HAP-1 (cell line): ENCODE measurements at regions not wholly inside any gene's neighbourhood (a gene's known extent, or its start where the extent isn't known, plus 50 kb on each side); places are given as distances from the start of the nearest gene placed in this dataset.
"Not testable (repeated sequence)": the region's sequence is repeated elsewhere in the genome, so short reads cannot be mapped to it uniquely, and the experiment has no call there.

ENCODE experiments used
- DNase-seq, 2 experiments: peaks; one replicate each; pipeline ENCODE4 v3.0.0-alpha.2; 2016 to 2020; ENCODE audit warnings: low spot score in 2 of 2
- H3K27me3 ChIP-seq: fragments of 250-450 bp; sonication (Bioruptor Pico); 2 replicates; pipeline ENCODE4 v1.5.1; 2020; ENCODE audit warnings: low read depth, mild to moderate bottlenecking, moderate library complexity
- H3K36me3 ChIP-seq: fragments of 250-450 bp; sonication (Bioruptor Pico); replicated peaks from 2 replicates; pipeline ENCODE4 v1.5.1; 2020; ENCODE audit warnings: mild to moderate bottlenecking
- H3K4me1 ChIP-seq: fragments of 250-450 bp; sonication (Bioruptor Pico); 2 replicates; pipeline ENCODE4 v1.5.1; 2020; ENCODE audit warnings: mild to moderate bottlenecking
- H3K4me3 ChIP-seq: fragments of 250-450 bp; sonication (Bioruptor Pico); 2 replicates; pipeline ENCODE4 v1.5.1; 2020; ENCODE audit warnings: mild to moderate bottlenecking, moderate library complexity
- H3K9me3 ChIP-seq: fragments of 250-450 bp; sonication (Bioruptor Pico); 2 replicates; pipeline ENCODE4 v1.5.1; 2020; ENCODE audit warnings: mild to moderate bottlenecking, moderate library complexity
- in situ Hi-C: fragments of 300-500 bp; cut with MboI; formaldehyde crosslinking; loops from 3 replicates; pipeline ENCODE4 v1.14.3; 2020; ENCODE audit warnings: low sequenced_read_pairs, inconsistent platforms, mixed read lengths

DNA sequence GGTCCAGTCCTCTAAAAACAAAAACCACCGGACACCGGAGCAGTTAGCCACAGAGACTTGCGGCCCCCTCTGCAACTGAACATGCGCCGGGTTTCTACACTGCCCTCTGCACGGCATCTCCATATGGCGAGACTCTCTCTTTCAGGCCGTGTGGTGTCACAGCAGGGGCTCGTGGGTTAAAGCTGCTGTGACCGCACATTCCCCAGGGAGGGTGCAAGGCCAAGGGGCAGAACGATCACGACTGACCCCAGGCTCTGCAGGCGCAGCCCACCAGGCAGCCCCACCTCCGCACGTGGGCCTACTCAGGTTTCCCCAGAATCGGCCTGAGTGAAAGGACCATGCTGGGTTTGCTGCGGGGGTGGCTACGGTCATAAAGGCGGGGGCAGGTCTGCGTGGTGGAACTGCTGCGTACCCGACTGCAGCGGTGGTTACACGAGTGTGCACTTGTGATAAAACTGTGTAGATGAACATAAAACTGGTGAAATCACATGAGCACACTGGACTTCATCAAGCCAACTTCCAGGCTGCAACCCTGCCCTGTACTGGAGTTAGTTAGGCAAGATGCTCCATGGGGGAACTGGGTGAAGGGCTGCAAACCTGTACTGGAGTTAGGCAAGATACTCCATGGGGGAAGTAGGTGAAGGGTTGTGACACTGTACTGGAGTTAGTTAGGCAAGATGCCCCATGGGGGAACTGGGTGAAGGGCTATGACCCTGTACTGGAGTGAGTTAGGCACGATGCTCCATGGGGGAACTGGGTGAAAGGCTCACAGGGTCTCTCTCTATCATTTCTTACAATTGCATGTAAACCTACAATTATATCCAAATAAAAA, 81.4 kb upstream of the PPP2R2D start:
- in situ Hi-C loops, result no loop called here
- peaks cover 7% of the 10 kb centered on the region; the same call in 1 of the 2 replicates for H3K27me3 ChIP-seq
- H3K36me3 ChIP-seq, result no peaks in the 10 kb centered on the region
- no peak for DNase-seq
- no peak overlapping the region for H3K4me3 ChIP-seq
- no peaks in the 10 kb centered on the region for H3K4me1 ChIP-seq
- H3K9me3 ChIP-seq, result no peaks in the 10 kb centered on the region

DNA sequence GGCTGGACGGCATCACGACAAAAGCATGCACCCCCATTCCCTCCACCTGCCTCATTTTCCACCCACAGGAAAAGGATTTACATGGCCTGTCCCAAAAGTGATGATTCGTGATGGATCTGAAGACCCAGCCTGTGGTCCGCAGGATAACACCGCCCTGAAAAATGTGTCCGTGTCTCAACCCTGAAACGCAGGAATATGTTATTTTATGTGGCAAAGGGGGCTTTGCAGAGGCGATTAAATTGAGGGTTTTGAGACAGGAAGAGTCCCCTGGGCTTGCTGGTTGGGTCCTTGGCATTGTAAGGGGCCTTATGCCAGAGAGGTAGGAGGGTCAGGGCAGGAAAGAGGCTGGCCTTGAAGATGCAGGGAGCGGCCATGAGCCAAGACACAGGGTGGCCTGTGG, 80.2 kb upstream of the PPP2R2D start:
- Histone ChIP-seq H3K4me1 (no peaks in the 10 kb centered on the region), H3K36me3 (no peaks in the 10 kb centered on the region), H3K27me3 (peaks cover 7% of the 10 kb centered on the region; the same call in 1 of the 2 replicates), H3K4me3 (no peak overlapping the region), H3K9me3 (no peaks in the 10 kb centered on the region)
- in situ Hi-C loops, result no loop called here
- DNase-seq, result no peak

DNA sequence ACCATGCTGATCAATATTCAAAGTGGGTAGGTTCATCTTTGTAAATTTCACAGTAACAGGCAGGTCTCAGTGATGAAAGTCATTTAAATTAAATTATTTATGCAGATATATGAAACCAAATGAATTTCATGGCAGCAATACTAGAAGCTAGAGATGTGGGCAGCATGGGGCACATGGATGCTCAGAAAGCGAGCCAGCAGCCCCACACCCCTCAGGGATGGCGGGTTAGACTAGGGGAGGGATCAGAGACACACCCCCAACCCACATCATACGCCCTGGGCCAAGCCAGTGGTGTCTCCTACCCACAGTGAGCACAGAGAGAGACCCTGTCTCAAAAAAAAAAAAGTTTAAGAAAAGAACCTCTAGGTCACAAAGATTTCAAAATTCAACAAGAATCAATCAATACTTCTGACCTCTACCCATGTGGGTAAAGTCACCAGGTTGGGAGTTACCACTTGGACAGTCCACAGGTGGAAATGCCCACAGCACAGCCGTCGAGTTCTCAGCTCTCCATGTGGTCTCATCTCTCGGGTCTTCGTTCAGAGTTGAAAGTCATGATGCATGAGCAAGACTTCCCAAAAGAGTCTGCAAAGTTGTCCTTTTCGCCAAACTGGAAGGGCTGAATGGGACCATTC, 79.3 kb upstream of the PPP2R2D start:
- in situ Hi-C loops, result no loop called here
- Histone ChIP-seq H3K4me3 (no peak overlapping the region), H3K27me3 (peaks cover 5% of the 10 kb centered on the region; the same call in 1 of the 2 replicates), H3K4me1 (no peaks in the 10 kb centered on the region), H3K9me3 (no peaks in the 10 kb centered on the region), H3K36me3 (no peaks in the 10 kb centered on the region)
- no peak for DNase-seq

DNA sequence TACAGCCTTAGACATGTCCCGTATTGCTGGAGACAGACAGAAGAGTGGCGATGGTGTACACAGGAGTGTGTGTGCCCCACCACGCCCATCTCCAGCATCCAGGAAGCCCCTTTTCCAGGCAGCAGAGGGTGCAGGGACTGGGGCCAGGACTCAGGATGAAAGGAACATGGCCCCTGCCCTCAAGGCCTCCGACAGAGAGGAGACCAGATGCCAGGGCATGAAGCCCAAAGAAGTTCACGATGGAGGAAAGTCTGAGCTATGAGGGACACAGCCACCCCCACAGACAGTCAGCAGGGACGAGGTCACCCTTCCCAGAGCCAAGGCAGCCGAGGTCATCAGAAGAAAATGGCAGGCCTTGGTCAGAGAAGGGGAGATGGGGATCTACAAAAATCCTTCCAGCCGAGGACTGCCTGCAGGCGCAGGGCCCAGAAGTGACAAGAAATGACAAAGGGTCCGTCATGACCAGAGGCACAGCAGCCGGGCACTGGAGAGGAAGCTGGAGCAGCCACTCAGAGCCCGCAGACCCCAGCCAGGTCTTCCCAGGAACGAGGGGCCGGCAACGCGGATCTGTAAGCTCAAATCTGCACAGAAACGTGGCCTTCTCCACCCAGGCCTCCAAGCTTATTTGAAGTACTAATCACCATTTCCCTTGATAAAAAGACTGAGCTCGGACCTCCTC, 78.7 kb upstream of the PPP2R2D start:
- no peak for DNase-seq
- no peaks in the 10 kb centered on the region for H3K36me3 ChIP-seq
- no peak overlapping the region for H3K4me3 ChIP-seq
- in situ Hi-C loops, result no loop called here
- H3K4me1 ChIP-seq, result no peaks in the 10 kb centered on the region
- H3K9me3 ChIP-seq, result no peaks in the 10 kb centered on the region
- H3K27me3 ChIP-seq, result peaks cover 5% of the 10 kb centered on the region; the same call in 1 of the 2 replicates

DNA sequence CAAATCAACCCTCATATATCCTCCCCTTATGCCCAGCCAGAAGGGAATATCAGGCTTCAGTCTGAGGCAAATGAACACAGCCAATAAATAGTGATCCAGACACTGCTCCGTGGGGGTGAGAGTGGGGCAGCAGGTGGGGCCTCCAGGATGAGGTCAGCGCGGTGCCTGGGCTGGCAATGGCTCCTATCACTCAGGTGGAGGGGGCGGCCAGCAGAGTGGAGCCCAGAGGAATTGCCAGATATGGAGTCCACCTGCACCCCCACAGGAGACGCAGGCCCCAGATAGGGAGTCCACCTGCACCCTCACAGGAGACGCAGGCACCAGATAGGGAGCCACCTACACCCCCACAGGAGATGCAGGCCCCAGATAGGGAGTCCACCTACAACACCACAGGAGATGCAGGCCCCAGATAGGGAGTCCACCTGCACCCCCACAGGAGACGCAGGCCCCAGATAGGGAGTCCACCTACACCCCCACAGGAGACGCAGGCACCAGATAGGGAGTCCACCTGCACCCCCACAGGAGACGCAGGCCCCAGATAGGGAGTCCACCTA, 78.0 kb upstream of the PPP2R2D start:
- Histone ChIP-seq H3K4me3 (no peak overlapping the region), H3K36me3 (no peaks in the 10 kb centered on the region), H3K4me1 (no peaks in the 10 kb centered on the region), H3K9me3 (no peaks in the 10 kb centered on the region), H3K27me3 (no peaks in the 10 kb centered on the region; the same call in 1 of the 2 replicates)
- in situ Hi-C loops, result no loop called here
- peak in 1 of 2 experiments; percentile 6 for DNase-seq

DNA sequence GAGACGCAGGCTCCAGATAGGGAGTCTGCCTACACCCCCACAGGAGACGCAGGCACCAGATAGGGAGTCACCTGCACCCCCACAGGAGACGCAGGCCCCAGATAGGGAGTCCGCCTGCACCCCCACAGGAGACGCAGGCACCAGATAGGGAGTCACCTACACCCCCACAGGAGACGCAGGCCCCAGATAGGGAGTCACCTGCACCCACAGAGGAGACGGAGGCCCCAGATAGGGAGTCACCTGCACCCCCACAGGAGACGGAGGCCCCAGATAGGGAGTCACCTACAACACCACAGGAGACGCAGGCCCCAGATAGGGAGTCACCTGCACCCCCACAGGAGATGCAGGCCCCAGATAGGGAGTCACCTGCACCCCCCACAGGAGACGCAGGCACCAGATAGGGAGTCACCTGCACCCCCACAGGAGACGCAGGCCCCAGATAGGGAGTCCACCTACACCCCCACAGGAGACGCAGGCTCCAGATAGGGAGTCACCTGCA, 77.2 kb upstream of the PPP2R2D start:
- H3K4me1 ChIP-seq, in situ Hi-C loops, H3K4me3 ChIP-seq, H3K36me3 ChIP-seq, H3K9me3 ChIP-seq, H3K27me3 ChIP-seq, DNase-seq: not testable (repeated sequence)

DNA sequence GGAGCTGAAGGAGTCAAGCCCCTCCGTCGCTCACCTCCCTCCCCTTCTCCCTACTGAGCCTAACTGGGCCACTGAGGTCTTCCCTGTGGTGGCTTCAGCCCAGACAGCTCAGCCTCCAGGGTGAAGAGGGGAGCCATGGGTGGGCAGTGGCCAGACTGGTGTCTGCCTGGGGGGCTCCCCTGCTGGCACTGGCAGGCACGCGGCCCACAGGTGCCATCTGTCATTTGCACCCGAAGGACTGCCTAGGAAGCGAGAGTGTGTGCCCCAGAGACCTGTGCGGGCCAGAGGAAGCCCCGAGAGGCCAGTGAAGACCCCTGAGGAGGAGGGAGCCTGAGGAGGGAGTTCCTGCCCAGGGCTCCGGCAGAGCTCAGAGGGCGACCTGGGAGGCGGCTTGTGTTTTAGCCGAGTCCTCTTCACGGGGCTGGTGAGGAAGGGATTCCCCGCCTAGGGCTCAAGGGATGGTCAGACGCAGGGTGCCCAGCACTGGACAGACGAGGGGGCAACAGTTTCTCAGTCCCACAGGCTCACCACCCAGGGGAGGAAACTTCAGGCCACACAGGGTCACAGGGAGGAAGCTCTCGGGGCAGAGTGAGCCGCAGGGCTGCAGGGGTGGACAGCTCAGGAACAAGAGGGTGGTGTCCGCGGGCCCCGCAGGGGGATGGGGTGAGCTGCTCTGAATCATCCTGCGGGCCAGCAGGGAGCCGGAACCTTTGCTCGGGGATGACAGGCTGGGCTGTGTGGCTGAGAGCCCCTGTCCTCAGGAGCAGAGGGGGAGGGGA, 76.2 kb upstream of the PPP2R2D start:
- H3K27me3 ChIP-seq, result no peaks in the 10 kb centered on the region
- DNase-seq, result peak in 1 of 2 experiments; percentile 6
- in situ Hi-C loops, result no loop called here
- H3K36me3 ChIP-seq, result no peaks in the 10 kb centered on the region
- no peaks in the 10 kb centered on the region for H3K9me3 ChIP-seq
- no peak overlapping the region for H3K4me3 ChIP-seq
- H3K4me1 ChIP-seq, result no peaks in the 10 kb centered on the region

DNA sequence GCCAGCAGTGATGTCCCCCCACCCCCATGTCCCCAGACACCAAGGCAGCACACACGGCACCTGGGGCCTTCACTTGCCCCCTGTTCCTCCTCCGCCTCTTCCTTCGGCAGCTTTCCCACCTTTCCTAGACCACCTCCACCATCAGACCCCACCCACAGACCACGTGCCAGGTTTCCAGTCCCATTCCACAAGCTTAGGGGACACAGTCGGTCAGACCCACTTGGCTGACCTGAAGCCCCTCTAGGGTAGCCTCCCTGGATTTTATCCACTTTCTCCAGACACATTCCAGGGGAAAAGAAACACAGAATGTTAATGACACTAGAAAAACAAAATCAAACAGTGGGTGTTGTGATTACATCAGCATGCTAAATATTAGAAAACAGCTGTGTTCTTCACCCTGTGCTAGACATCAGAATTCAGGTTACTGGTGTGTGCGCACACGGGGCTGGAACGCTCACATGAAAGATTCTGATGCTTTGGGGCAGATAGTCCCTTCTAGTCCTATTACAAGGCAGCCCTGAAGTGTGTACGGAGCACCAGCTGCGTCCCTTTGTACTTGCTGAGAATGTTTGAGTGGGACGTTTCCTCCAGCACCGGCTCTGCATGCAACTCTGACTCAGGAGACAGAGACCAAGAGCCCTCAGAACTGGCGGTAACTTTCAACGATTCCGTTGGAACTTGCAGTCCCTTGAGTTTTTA, 75.5 kb upstream of the PPP2R2D start:
- no peaks in the 10 kb centered on the region for H3K9me3 ChIP-seq
- H3K4me1 ChIP-seq, result no peaks in the 10 kb centered on the region
- H3K4me3 ChIP-seq, result no peak overlapping the region
- in situ Hi-C loops, result no loop called here
- DNase-seq, result peak in 1 of 2 experiments; percentile 5
- no peaks in the 10 kb centered on the region for H3K36me3 ChIP-seq
- no peaks in the 10 kb centered on the region for H3K27me3 ChIP-seq

DNA sequence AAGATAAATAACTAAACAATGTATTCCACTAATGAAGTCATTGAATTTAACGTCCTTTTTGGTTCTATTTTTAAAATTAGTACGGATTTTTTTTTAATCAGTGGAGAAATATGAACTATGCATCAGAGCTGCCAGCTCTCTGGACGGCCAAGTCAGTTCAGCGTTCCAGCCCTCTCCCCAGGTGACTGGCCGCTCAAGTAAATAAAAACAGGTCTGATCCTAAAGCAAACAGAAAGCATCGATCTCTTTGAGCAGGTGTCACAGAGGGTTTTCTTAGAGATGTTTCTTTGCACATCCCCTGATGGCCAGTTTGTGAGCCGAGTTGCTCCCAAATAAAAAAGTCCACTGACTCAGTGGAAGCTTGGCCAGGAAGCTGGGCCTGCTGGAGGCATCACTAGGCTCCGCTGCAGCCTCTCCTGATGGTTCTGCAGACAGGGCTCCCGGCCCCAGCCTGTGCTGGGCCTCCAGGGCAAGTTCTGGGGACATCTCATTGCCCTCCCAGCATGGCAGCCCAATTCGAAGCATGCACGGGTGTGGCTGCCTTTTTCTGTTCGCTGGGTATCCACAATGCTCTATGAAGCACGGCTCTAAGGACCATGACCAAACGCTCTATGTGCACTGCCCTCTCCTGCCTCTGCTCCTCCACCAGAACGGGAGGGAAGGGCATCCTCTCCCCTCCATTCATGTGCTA, 74.7 kb upstream of the PPP2R2D start:
- H3K4me1 ChIP-seq, result no peaks in the 10 kb centered on the region
- in situ Hi-C loops, result no loop called here
- H3K4me3 ChIP-seq, result no peak overlapping the region
- DNase-seq, result no peak
- no peaks in the 10 kb centered on the region for H3K27me3 ChIP-seq
- no peaks in the 10 kb centered on the region for H3K36me3 ChIP-seq
- no peaks in the 10 kb centered on the region for H3K9me3 ChIP-seq

DNA sequence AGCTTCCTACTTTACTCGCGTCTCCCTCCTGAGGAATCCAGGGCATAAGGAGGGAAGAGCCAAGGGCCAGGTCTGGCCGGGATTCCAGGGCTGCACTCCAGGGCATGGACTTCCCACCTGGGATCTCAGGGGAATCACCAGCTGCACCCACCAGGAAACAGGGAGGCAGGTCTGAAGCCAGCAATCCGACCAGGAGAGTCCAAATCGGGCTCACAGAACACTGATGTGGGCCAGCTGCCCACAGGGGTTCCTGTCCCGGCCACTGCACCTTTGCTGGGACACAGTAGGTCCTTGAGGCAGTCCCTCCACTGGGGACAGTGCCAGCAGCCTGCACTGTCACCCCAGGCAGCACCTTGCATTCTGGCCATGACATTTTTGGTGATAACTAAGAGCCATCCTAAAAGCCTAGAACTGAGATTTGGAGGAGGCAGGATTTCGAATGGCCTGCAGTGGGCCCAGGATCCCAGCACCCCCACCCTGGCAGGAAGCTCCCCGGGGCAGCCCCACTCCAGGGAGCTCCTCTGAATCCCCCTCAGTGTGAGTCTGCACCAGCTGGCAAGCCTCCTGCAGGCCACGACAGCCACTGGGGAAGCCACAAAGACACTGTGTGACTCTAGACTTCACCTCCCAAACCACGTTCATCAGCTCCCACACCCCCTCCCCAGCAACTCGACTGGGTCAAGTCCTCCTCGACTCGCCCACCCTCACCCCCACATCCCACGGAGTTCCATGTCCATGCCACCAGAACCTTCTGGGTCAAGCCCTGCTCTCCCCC, 71.5 kb upstream of the PPP2R2D start:
- no peaks in the 10 kb centered on the region for H3K27me3 ChIP-seq
- in situ Hi-C loops, result no loop called here
- H3K4me3 ChIP-seq, result no peak overlapping the region
- H3K4me1 ChIP-seq, result no peaks in the 10 kb centered on the region
- no peaks in the 10 kb centered on the region for H3K36me3 ChIP-seq
- DNase-seq, result no peak
- H3K9me3 ChIP-seq, result no peaks in the 10 kb centered on the region

DNA sequence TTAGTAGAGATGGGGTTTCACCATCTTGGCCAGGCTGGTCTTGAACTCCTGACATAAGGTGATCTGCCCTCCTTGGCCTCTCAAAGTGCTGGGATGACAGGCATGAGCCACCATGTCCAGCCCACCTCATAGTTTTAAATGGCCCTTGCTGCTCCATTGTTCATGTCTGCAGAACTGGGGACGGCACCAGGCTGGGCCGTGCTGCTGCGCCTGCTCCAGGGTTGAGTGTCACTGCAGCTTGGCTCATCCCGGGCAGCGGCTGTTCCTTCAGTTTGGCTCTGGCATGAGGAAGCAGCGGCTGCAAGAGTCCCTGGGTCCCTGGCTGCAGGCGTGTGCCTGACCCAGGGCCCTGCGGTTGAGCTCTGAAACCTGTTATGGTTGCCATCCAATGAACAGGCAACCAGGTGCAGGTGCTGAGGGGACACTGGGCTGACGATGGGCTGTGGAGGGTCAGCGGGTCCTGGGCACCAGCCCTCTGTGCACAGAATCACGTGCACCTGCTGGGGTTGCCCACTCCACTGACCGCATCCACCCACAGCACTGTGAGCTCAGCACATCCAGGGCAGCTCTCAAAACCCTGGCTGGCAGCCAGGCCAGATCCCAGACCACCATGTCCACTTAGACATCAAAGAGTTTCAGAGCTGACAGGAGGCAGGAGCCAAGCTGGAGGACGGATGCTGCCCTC, 70.2 kb upstream of the PPP2R2D start:
- Histone ChIP-seq H3K27me3 (no peaks in the 10 kb centered on the region), H3K9me3 (no peaks in the 10 kb centered on the region), H3K36me3 (no peaks in the 10 kb centered on the region), H3K4me1 (no peaks in the 10 kb centered on the region), H3K4me3 (no peak overlapping the region)
- no peak for DNase-seq
- in situ Hi-C loops, result no loop called here
